ENCODE measurements at regions not wholly inside any gene's neighbourhood (a gene's known extent, or its start where the extent isn't known, plus 50 kb on each side); places are given as distances from the start of the nearest gene placed in this dataset.
"Not testable (repeated sequence)": the region's sequence is repeated elsewhere in the genome, so short reads cannot be mapped to it uniquely, and the experiment has no call there.

- DNase-seq, result no peak
Observed at GRCh38 chr5:30581198-30581935, 612.1 kb upstream of the CDH6 start.

GRCh38 chr5:30574761-30575160, 618.7 kb upstream of the CDH6 start:
- no peak for DNase-seq

- DNase-seq, result no peak
Observed at GRCh38 chr5:30572279-30572678, 621.2 kb upstream of the CDH6 start.

- no peak for DNase-seq
Observed at GRCh38 chr5:30561771-30562170, 631.7 kb upstream of the CDH6 start.

- no peak for DNase-seq
Observed at GRCh38 chr5:30551618-30552017, 641.9 kb upstream of the CDH6 start.

GRCh38 chr5:30548580-30549305, 644.7 kb upstream of the CDH6 start:
- DNase-seq, result no peak

- no peak for DNase-seq
Observed at GRCh38 chr5:30540150-30540549, 653.3 kb upstream of the CDH6 start.

- no peak for DNase-seq
Observed at GRCh38 chr5:30539004-30539634, 654.4 kb upstream of the CDH6 start.

GRCh38 chr5:30525353-30525752, 668.1 kb upstream of the CDH6 start:
- no peak for DNase-seq

- DNase-seq, result no peak
Observed at GRCh38 chr5:30524428-30524827, 669.1 kb upstream of the CDH6 start.

- no peak for DNase-seq
Observed at GRCh38 chr5:30523061-30523460, 670.4 kb upstream of the CDH6 start.

GRCh38 chr5:30505014-30505886, 688.2 kb upstream of the CDH6 start:
- DNase-seq, result no peak

- no peak for DNase-seq
Observed at GRCh38 chr5:30502277-30502676, 691.2 kb upstream of the CDH6 start.

GRCh38 chr5:30501065-30501464, 692.4 kb upstream of the CDH6 start:
- no peak for DNase-seq

- DNase-seq, result no peak
Observed at GRCh38 chr5:30500513-30500912, 693.0 kb upstream of the CDH6 start.

GRCh38 chr5:30499402-30499801, 694.1 kb upstream of the CDH6 start:
- no peak for DNase-seq

GRCh38 chr5:30498972-30499371, 694.5 kb upstream of the CDH6 start:
- DNase-seq, result no peak

- not testable (repeated sequence) for DNase-seq
Observed at GRCh38 chr5:30498509-30498908, 695.0 kb upstream of the CDH6 start.

GRCh38 chr5:30494113-30494512, 699.4 kb upstream of the CDH6 start:
- not testable (repeated sequence) for DNase-seq

GRCh38 chr5:30479104-30479503, 714.4 kb upstream of the CDH6 start:
- DNase-seq, result no peak

- DNase-seq, result no peak
Observed at GRCh38 chr5:30475429-30475828, 718.1 kb upstream of the CDH6 start.

- no peak for DNase-seq
Observed at GRCh38 chr5:30469691-30470090, 723.8 kb upstream of the CDH6 start.

- no peak for DNase-seq
Observed at GRCh38 chr5:30458681-30459080, 734.8 kb upstream of the CDH6 start.
